HG02642 (cell line): ENCODE measurements at regions not wholly inside any gene's neighbourhood (a gene's known extent, or its start where the extent isn't known, plus 50 kb on each side); places are given as distances from the start of the nearest gene placed in this dataset.

Source experiments
- ATAC-seq: cut with Tn5 transposase; IDR thresholded peaks from one replicate; pipeline ENCODE4 v1.9.1; 2021; ENCODE audit warnings: mild to moderate bottlenecking; ENCODE audit not compliant: unreplicated experiment, poor library complexity

DNA sequence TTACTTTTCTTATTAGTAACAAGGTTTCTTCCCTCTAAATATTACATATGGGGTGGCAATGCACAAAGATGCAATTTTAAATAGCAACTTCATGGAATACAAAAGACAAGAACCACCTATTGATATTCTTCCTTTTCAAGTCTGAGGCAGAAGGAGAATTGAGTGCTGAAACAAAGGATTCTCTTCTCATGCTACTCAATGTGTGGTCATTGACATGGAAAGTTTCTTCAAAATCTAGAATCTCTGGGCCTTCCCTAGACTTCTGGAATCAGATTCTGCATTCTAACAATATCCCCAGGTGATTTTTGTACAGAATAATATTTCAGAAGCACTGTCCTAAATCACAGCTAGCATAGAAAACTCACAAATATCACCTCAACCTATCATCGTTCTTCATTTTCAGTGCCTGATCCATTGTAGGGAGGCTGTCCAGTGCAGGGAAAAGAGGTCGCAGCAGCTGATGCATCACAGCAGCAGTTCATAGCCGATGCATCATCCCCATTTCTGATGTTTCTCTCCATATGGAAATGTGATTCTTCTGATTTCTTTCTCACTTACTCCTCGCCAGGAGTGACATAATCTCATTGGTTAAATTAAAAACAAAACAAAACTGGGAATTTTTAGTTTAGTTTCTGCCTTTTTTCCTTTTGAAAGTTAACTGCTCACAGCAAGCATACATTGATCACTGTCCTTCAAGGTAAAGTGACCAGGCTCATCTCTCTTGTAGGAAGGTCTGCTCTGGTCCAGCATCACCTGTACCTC lies 139.5 kb upstream of the FAM83B start:
- no peak for ATAC-seq

DNA sequence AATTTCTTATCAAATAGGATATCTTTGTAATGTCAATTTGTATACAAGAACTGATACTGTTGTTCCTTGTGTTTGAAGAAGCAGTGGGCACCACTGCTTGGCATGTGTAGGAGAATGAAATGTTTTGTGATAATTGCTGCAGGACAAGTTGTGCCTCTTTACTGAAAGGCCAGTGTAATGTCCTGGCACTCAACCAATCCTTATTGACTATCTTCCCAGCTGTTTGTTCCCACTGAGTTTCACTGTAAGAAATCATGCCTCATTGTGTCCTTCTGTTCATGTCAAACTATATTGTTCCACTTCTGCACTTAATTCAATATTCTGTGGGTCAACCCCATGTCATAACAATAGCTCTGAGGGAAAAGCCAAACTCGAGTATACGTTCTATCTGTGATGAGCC lies 136.1 kb upstream of the FAM83B start:
- ATAC-seq = no peak

DNA sequence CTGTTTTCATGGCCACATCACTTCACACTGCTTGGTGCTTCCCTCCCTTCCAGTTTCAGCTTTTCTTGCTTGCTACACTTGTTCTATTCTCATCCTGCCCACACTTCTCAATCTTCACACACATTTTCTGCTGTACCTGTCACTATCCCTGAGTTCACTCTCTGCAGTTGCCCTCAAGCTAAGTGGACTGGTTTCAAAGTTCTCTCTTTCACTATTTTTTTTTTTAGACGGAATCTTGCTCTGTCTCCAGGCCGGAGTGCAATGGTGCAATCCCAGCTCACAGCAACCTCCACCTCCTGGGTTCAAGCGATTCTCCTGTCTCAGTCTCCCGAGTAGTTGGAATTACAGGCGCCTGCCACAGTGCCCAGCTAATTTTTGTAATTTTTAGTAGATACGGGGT lies 130.6 kb upstream of the FAM83B start:
- ATAC-seq = no peak

DNA sequence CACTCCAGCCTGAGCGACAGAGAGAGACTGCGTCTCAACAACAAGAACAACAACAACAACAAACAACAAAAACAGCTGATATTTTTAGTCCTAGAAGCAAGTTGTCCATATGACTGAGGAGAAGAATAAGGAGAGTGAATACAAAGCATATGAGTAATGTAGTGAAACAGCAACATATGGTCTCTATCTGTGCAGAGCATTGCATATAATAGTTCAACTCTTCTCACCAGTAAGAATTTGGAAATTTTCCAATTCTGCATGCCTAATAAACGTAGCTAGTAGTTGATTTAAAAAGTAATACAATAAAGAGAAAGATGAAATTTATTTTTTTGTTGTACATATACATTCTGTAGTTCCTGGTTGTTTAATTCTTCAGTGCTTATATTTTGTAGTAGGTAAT lies 129.7 kb upstream of the FAM83B start:
- ATAC-seq = no peak

- ATAC-seq = peak; percentile 79
These were observed 128.6 kb upstream of the FAM83B start for GRCh38 chr6:54717849-54718455.

- ATAC-seq = no peak
These were observed 128.0 kb upstream of the FAM83B start for GRCh38 chr6:54718541-54719023.

DNA sequence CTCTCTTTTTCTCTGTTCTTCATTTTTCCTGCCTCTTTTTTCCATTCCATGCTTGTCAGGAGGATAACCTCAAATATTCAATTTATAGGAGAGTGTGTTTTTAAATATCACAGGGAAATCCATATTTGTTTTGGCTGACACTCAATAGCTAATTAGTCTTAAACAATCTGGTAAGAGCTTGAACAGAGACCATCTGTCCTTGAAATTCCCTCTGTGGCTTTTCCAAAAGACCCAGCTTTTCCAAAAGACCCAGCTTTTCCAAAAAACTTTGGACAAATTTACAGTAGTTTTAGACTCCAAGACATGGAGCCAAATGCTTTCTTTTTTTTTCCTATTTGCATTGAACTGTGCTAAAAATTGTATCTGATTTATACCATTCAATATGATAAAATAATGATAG lies 127.4 kb upstream of the FAM83B start:
- no peak for ATAC-seq

DNA sequence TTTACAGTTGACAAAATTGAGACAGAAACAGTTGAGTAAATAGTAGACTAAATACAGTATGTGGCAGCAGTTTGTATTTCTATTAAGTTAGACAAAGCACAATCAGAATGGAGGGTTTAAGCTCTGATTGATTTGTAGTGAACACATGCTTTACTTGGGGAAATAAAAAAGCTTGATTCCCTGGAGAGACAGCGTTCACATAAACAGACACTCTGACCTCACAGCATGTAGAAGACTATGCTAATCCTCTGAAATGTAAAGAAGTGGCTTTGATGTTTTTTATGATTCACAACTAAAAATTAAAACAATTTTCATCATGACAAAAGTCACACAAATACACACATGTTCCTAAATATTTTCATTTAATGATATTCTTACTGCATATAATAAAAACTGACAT lies 126.9 kb upstream of the FAM83B start:
- no peak for ATAC-seq

DNA sequence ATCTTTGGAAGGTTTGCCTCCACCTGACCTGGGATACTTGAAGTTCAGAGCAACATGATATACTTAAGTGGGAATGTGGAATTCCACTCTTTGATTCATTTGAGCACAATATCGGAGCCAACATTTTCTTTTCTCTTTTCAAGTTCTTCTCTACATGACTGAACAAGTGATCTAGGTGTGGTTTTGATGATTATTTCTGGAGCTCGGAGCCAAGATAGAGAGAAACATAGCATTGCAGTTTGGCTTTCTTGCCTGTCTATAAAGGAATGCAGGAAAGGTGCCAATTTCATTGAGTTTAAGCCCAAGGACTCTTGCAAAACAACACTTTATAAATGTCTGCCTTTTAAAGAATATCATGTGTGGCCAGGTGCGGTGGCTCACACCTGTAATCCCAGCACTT lies 124.2 kb upstream of the FAM83B start:
- ATAC-seq = no peak

GRCh38 chr6:54729716-54730115 lies 116.9 kb upstream of the FAM83B start:
- ATAC-seq = no peak

- no peak for ATAC-seq
These were observed 115.6 kb upstream of the FAM83B start for GRCh38 chr6:54730767-54731630.

DNA sequence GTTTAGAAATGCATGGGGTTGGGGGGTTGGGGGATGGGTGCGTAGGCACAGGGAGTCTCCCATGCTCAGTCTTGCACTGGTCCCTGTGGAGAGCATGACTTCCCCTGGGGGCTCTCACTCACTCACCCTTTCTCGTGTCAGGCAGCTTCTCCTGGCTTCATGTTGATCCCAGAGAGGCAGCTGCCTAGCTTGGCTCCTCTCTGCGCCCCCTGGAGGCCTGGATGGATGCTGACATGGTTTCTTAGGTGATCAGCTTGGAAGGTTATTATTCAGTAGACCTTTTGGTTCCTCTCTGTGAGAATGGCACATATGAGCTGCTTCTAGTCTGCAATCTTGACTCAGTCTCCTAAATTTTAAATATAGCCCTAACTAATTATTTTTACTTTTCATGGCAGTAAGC lies 109.3 kb upstream of the FAM83B start:
- no peak for ATAC-seq

- no peak for ATAC-seq
These were observed 98.6 kb upstream of the FAM83B start for GRCh38 chr6:54747955-54748354.

- no peak for ATAC-seq
These were observed 92.2 kb upstream of the FAM83B start for GRCh38 chr6:54754406-54754805.

DNA sequence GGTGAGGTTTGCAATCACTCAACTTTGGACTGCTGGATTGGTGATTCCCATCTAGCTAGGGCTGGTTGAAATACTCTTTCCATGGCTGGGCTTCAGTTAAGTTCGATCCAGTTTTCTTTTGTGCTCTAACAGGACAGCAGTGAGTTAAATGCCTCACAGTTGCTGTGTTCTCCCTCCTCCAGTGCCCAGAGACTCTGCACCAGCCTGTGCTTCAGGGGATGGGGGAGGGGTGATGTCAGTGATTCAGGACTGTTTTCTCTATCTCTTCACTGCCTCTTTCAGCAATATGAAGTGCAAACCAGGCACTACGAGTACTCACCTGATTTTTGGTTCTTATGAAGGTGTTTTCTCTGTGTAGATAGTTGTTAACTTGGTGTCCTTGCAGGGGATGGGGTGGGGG lies 88.2 kb upstream of the FAM83B start:
- ATAC-seq = no peak

- ATAC-seq = no peak
These were observed 78.1 kb upstream of the FAM83B start for GRCh38 chr6:54768494-54768893.

DNA sequence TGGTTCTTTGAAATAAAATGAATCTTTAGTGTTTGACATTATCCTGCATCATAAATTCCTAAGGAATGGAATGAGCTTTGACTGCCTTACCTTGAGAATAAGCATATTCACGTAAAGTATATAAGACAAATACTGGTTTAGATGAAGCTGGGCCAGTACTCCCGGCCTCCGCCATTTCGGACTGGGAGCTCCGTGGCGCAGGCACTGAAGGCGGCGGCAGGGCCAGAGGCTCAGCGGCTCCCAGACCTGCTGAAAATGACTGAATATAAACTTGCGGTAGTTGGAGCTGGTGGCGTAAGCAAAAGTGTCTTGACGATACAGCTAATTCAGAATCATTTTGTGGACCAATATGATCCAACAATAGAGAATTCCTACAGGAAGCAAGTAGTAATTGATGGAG lies 76.2 kb upstream of the FAM83B start:
- no peak for ATAC-seq

DNA sequence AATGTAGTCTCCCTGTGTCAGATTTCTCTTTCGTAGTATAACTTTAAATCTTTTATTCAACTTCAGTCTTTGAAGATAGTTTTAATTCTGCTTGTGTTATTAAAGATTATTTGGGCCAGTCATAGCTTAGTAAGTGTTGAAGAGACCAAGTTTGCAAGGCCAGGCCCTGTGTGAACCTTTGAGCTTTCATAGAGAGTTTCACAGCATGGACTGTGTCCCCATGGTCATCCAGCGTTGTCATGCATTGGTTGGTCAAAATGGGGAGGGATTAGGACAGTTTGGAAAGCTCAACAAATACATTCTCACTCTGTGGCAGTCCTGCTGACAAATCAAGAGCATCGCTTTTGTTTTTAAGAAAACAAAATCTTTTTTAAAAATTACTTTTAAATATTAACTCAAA lies 74.6 kb upstream of the FAM83B start:
- ATAC-seq = no peak

DNA sequence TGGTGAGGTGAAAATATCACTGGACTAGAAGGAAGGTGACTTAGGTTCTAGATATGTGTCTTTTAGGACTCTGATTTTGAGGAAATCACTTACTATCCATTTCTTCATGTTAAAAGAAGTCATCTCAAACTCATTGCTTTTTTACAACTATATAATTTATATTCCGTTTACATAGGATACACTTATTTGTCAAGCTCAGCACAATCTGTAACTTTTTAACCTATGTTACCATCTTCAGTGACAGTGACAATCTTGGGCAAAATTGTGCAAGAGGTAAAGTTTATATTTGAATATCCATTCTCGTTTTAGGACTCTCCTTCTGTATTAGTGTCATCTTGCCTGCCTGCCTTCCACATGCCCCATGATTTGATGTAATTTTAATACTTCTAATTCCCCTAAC lies 74.0 kb upstream of the FAM83B start:
- no peak for ATAC-seq

- ATAC-seq = no peak
These were observed 71.0 kb upstream of the FAM83B start for GRCh38 chr6:54775576-54775975.

GRCh38 chr6:54776891-54777290 lies 69.7 kb upstream of the FAM83B start:
- no peak for ATAC-seq
